Sigmoid colon (tissue), 4 donors: ENCODE measurements at regions not wholly inside any gene's neighbourhood (a gene's known extent, or its start where the extent isn't known, plus 50 kb on each side); places are given as distances from the start of the nearest gene placed in this dataset.

Source experiments
- POLR2A ChIP-seq, 2 donors: fragments of 450-650 bp; IDR thresholded peaks; one replicate each; pipeline ENCODE4 v1.6.1; 2016; ENCODE audit warnings: antibody characterized with exemption in 2 of 2, mild to moderate bottlenecking in 2 of 2, moderate library complexity in 2 of 2
- POLR2AphosphoS5 ChIP-seq, 4 donors: sonication (generic); formaldehyde crosslinking; IDR thresholded peaks; one replicate each; pipeline ENCODE4 v1.6.1; 2017; ENCODE audit warnings: antibody characterized with exemption in 4 of 4
- TF ChIP-seq, protein P1 (sequence below), 4 experiments: fragments of 450-650 bp in 3 of 4; fragments of 200-600 bp in 1 of 4; IDR thresholded peaks; one replicate each; pipeline ENCODE4 v1.5.1; 2016 to 2019; ENCODE audit warnings: antibody characterized with exemption in 4 of 4, mild to moderate bottlenecking in 3 of 4, moderate library complexity in 2 of 4

DNA sequence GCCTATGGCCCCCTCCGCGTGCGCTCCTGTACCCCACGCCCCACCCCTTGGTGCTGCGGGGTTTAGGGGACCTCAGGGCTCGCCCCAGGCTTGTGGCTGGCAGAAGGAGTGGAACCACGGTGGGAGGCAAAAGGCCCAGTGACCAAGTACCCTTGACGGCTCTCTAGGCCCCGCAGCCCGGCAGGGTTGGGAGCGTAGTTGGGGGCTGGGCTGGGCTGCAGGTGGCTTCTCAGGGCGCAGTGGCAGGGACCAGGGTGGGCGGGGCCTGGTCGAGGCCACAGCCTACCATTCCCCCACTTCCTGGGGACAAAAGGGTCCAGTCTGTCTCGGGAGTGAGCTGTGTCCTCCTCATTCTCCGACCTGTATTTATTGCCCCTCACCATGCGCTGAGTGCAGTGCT is 124.9 kb downstream of the RBFOX3 start:
- TF ChIP-seq, protein P1, sequence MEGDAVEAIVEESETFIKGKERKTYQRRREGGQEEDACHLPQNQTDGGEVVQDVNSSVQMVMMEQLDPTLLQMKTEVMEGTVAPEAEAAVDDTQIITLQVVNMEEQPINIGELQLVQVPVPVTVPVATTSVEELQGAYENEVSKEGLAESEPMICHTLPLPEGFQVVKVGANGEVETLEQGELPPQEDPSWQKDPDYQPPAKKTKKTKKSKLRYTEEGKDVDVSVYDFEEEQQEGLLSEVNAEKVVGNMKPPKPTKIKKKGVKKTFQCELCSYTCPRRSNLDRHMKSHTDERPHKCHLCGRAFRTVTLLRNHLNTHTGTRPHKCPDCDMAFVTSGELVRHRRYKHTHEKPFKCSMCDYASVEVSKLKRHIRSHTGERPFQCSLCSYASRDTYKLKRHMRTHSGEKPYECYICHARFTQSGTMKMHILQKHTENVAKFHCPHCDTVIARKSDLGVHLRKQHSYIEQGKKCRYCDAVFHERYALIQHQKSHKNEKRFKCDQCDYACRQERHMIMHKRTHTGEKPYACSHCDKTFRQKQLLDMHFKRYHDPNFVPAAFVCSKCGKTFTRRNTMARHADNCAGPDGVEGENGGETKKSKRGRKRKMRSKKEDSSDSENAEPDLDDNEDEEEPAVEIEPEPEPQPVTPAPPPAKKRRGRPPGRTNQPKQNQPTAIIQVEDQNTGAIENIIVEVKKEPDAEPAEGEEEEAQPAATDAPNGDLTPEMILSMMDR (IDR thresholded peaks at IDR 0.05) = no peak
- TF ChIP-seq POLR2AphosphoS5 (IDR thresholded peaks at IDR 0.05) (no peak), POLR2A (IDR thresholded peaks at IDR 0.05) (no peak)
